Neural cell (in vitro differentiated cells): ENCODE measurements at regions not wholly inside any gene's neighbourhood (a gene's known extent, or its start where the extent isn't known, plus 50 kb on each side); places are given as distances from the start of the nearest gene placed in this dataset.

Experiments used
- H2AFZ ChIP-seq: fragments of 200-600, 300-800 bp; sonication (generic), shearing (Covaris generic); 2 replicates; pipeline ENCODE4 v1.6.0; 2014; ENCODE audit warnings: low read depth, mild to moderate bottlenecking, antibody characterized with exemption, low read length, moderate library complexity
- H3F3A ChIP-seq: fragments of 200-600 bp; shearing (Covaris generic); 2 replicates; pipeline ENCODE4 v1.6.1; 2016; ENCODE audit warnings: mild to moderate bottlenecking, moderate library complexity, mixed read lengths, antibody characterized with exemption, low read length; ENCODE audit not compliant: insufficient read depth, poor library complexity, severe bottlenecking
- H3K27ac ChIP-seq: fragments of 200-600, 300-800 bp; sonication (generic), shearing (Covaris generic); 2 replicates; pipeline ENCODE4 v1.5.1; 2014; ENCODE audit warnings: mild to moderate bottlenecking, low read length, moderate library complexity
- H3K27me3 ChIP-seq: fragments of 300-800, 200-600 bp; sonication (generic), shearing (Covaris generic); 2 replicates; pipeline ENCODE4 v1.6.0; 2014; ENCODE audit warnings: mild to moderate bottlenecking, low read depth, low read length, moderate library complexity; ENCODE audit not compliant: insufficient read depth
- H3K36me3 ChIP-seq: fragments of 300-800, 200-600 bp; sonication (generic), shearing (Covaris generic); 2 replicates; pipeline ENCODE4 v1.5.1; 2014; ENCODE audit warnings: mild to moderate bottlenecking, antibody characterized with exemption, low read length, moderate library complexity; ENCODE audit not compliant: insufficient read depth
- H3K4me2 ChIP-seq: fragments of 300-800, 200-600 bp; sonication (generic), shearing (Covaris generic); 2 replicates; pipeline ENCODE4 v1.6.0; 2014; ENCODE audit warnings: mild to moderate bottlenecking, low read length
- H3K4me3 ChIP-seq: fragments of 300-800, 200-600 bp; sonication (generic), shearing (Covaris generic); 2 replicates; pipeline ENCODE4 v1.5.1; 2014; ENCODE audit warnings: mild to moderate bottlenecking, low read length, moderate library complexity
- H3K79me2 ChIP-seq: fragments of 200-600 bp; shearing (Covaris generic); replicated peaks from 2 replicates; pipeline ENCODE4 v1.6.0; 2014; ENCODE audit warnings: mild to moderate bottlenecking, low read length, moderate library complexity; ENCODE audit not compliant: insufficient read depth
- H3K9ac ChIP-seq: fragments of 300-800, 200-600 bp; sonication (generic), shearing (Covaris generic); 2 replicates; pipeline ENCODE4 v1.6.1; 2016; ENCODE audit warnings: mild to moderate bottlenecking, low read length, mixed read lengths
- H3K9me2 ChIP-seq: fragments of 200-600 bp; shearing (Covaris generic); 2 replicates; pipeline ENCODE4 v1.6.1; 2016; ENCODE audit warnings: mild to moderate bottlenecking, low read length, mixed read lengths; ENCODE audit not compliant: insufficient read depth
- H3K9me3 ChIP-seq: fragments of 200-600, 300-800 bp; sonication (generic), shearing (Covaris generic); 2 replicates; pipeline ENCODE4 v1.6.1; 2016; ENCODE audit warnings: mild to moderate bottlenecking, mixed run types, low read length, moderate library complexity, mixed read lengths
- H4K20me1 ChIP-seq: fragments of 200-600 bp; shearing (Covaris generic); 2 replicates; pipeline ENCODE4 v1.6.1; 2016; ENCODE audit warnings: mild to moderate bottlenecking, mixed run types; ENCODE audit not compliant: insufficient read depth
- EP300 ChIP-seq: fragments of 450-650 bp; conservative IDR thresholded peaks from 2 replicates; pipeline ENCODE4 v1.6.1; 2014; ENCODE audit warnings: antibody characterized with exemption, mild to moderate bottlenecking, moderate library complexity; ENCODE audit not compliant: poor library complexity, severe bottlenecking
- EZH2 ChIP-seq: fragments of 200-600, 300-800 bp; shearing (Covaris generic), sonication (generic); IDR thresholded peaks from 2 replicates; pipeline ENCODE4 v1.6.1; 2014; ENCODE audit warnings: antibody characterized with exemption, low read length, borderline replicate concordance, mild to moderate bottlenecking; ENCODE audit not compliant: insufficient read depth, poor library complexity, severe bottlenecking
- MXI1 ChIP-seq: fragments of 450-650 bp; conservative IDR thresholded peaks from 2 replicates; pipeline ENCODE4 v1.6.1; 2014; ENCODE audit warnings: antibody characterized with exemption, mild to moderate bottlenecking; ENCODE audit not compliant: poor library complexity, severe bottlenecking
- POLR2AphosphoS5 ChIP-seq: IDR thresholded peaks from 2 replicates; pipeline ENCODE4 v1.6.1; 2012
- RAD21 ChIP-seq: fragments of 450-650 bp; conservative IDR thresholded peaks from 2 replicates; pipeline ENCODE4 v1.6.1; 2014; ENCODE audit warnings: antibody characterized with exemption, mild to moderate bottlenecking, moderate library complexity
- SMC3 ChIP-seq: fragments of 450-650 bp; conservative IDR thresholded peaks from 2 replicates; pipeline ENCODE4 v1.6.1; 2014; ENCODE audit warnings: antibody characterized with exemption, mild to moderate bottlenecking, moderate library complexity; ENCODE audit not compliant: poor library complexity
- TAF1 ChIP-seq: IDR thresholded peaks from 2 replicates; pipeline ENCODE4 v1.6.1; 2012; ENCODE audit warnings: low read depth
- TF ChIP-seq, protein P1 (sequence below): IDR thresholded peaks from 2 replicates; pipeline ENCODE4 v1.6.1; 2012; ENCODE audit warnings: borderline replicate concordance
- TF ChIP-seq, protein P2 (sequence below): fragments of 450-650 bp; IDR thresholded peaks from 2 replicates; pipeline ENCODE4 v1.5.1; 2014; ENCODE audit warnings: antibody characterized with exemption, mild to moderate bottlenecking, moderate library complexity; ENCODE audit not compliant: poor library complexity, severe bottlenecking

DNA sequence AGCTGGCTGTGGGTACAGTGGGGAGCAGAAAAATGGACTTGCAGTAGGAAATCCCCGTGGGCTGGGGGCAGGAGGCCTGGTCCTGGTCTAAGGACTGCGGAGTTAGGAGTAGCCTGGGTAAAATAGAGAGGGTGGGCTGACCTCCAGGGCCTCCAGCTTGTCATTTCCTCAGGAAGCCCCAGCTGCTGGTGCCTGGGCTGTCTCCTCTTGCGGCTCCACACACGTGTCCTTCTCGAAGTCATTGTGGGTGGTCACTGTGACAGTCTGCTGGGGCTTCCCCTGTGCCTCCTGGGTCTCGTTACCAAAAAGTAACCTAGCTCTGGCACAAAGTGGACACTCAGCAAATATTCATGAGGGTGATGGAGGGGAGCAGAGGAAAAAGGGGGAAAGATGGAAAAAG lies 259.7 kb downstream of the FGF9 start:
- no peak for TF ChIP-seq EZH2
- TF ChIP-seq, protein P1, sequence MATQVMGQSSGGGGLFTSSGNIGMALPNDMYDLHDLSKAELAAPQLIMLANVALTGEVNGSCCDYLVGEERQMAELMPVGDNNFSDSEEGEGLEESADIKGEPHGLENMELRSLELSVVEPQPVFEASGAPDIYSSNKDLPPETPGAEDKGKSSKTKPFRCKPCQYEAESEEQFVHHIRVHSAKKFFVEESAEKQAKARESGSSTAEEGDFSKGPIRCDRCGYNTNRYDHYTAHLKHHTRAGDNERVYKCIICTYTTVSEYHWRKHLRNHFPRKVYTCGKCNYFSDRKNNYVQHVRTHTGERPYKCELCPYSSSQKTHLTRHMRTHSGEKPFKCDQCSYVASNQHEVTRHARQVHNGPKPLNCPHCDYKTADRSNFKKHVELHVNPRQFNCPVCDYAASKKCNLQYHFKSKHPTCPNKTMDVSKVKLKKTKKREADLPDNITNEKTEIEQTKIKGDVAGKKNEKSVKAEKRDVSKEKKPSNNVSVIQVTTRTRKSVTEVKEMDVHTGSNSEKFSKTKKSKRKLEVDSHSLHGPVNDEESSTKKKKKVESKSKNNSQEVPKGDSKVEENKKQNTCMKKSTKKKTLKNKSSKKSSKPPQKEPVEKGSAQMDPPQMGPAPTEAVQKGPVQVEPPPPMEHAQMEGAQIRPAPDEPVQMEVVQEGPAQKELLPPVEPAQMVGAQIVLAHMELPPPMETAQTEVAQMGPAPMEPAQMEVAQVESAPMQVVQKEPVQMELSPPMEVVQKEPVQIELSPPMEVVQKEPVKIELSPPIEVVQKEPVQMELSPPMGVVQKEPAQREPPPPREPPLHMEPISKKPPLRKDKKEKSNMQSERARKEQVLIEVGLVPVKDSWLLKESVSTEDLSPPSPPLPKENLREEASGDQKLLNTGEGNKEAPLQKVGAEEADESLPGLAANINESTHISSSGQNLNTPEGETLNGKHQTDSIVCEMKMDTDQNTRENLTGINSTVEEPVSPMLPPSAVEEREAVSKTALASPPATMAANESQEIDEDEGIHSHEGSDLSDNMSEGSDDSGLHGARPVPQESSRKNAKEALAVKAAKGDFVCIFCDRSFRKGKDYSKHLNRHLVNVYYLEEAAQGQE = no peak
- no peak for TF ChIP-seq MXI1
- no peak for TF ChIP-seq POLR2AphosphoS5
- no peak for TF ChIP-seq EP300
- TF ChIP-seq, protein P2, sequence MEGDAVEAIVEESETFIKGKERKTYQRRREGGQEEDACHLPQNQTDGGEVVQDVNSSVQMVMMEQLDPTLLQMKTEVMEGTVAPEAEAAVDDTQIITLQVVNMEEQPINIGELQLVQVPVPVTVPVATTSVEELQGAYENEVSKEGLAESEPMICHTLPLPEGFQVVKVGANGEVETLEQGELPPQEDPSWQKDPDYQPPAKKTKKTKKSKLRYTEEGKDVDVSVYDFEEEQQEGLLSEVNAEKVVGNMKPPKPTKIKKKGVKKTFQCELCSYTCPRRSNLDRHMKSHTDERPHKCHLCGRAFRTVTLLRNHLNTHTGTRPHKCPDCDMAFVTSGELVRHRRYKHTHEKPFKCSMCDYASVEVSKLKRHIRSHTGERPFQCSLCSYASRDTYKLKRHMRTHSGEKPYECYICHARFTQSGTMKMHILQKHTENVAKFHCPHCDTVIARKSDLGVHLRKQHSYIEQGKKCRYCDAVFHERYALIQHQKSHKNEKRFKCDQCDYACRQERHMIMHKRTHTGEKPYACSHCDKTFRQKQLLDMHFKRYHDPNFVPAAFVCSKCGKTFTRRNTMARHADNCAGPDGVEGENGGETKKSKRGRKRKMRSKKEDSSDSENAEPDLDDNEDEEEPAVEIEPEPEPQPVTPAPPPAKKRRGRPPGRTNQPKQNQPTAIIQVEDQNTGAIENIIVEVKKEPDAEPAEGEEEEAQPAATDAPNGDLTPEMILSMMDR = no peak
- TF ChIP-seq RAD21 = no peak
- no peaks in the 10 kb centered on the region for H3K9me3 ChIP-seq
- H3K27me3 ChIP-seq = no peaks in the 10 kb centered on the region
- no peak overlapping the region for H2AFZ ChIP-seq
- no peak overlapping the region for H3K4me3 ChIP-seq
- H3K9ac ChIP-seq = no peak overlapping the region
- no peaks in the 10 kb centered on the region for H3K9me2 ChIP-seq
- no peaks in the 10 kb centered on the region for H3K79me2 ChIP-seq
- H3K27ac ChIP-seq = no peak overlapping the region
- H3K36me3 ChIP-seq = no peaks in the 10 kb centered on the region
- no peaks in the 10 kb centered on the region for H3F3A ChIP-seq
- no peaks in the 10 kb centered on the region for H4K20me1 ChIP-seq
- H3K4me2 ChIP-seq = no peak overlapping the region

DNA sequence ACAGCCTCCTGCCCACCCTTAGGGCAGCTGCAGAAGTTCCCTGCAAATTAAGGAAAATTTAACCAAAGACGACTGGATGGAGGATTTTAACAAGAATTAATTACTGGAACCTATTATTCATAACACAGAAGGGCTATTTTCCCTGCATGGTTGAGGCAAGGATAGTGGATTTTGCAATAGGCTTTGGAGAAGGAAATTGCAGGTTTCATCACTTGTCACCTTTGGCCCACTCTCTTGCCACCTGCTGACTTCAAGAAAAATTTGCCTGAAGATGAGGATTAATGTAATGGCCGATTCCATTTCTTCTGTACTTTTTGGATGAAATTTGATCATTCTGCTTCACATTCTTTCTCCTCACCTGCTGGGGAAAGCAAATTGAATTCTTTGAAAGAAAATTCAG lies 261.7 kb downstream of the FGF9 start:
- no peaks in the 10 kb centered on the region for H3K9me2 ChIP-seq
- H3F3A ChIP-seq = no peaks in the 10 kb centered on the region

More for the DNA sequence above, 261.7 kb downstream of the FGF9 start:
- Histone ChIP-seq H3K27ac (no peak overlapping the region), H3K9me3 (no peaks in the 10 kb centered on the region), H3K9ac (no peak overlapping the region), H3K4me3 (no peak overlapping the region), H3K36me3 (no peaks in the 10 kb centered on the region), H3K27me3 (no peaks in the 10 kb centered on the region), H4K20me1 (no peaks in the 10 kb centered on the region), H3K79me2 (no peaks in the 10 kb centered on the region), H2AFZ (no peak overlapping the region), H3K4me2 (no peak overlapping the region)
- TF ChIP-seq, protein P2 = no peak
- TF ChIP-seq SMC3 = no peak
- no peak for TF ChIP-seq POLR2AphosphoS5
- TF ChIP-seq EZH2 = no peak
- TF ChIP-seq EP300 = no peak
- no peak for TF ChIP-seq TAF1
- TF ChIP-seq, protein P1 = no peak
- TF ChIP-seq MXI1 = no peak
- TF ChIP-seq RAD21 = no peak
